ENCODE measurements at regions not wholly inside any gene's neighbourhood (a gene's known extent, or its start where the extent isn't known, plus 50 kb on each side); places are given as distances from the start of the nearest gene placed in this dataset.
"Not testable (repeated sequence)": the region's sequence is repeated elsewhere in the genome, so short reads cannot be mapped to it uniquely, and the experiment has no call there.

DNA sequence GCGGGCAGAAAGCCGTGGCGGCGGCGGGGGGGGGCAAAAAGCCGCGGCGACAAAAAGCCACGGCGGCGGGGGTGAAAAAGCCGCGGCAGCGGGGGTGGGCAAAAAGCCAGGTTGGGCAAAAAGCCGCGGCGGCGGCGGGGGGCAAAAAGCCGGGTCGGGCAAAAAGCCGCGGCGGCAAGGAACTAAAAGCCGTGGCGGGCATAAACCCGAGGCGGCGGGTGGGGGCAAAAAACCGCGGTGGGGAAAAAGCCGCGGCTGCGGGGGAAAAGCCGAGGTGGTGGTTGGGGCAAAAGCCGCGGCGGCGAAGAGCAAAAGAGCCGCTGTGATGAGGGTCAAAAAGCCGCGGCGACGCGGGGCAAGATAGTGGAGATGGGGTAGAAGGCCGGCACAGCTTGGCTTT is 1834.2 kb downstream of the FOXD4L5 start:
- DNase-seq = not testable (repeated sequence)

DNA sequence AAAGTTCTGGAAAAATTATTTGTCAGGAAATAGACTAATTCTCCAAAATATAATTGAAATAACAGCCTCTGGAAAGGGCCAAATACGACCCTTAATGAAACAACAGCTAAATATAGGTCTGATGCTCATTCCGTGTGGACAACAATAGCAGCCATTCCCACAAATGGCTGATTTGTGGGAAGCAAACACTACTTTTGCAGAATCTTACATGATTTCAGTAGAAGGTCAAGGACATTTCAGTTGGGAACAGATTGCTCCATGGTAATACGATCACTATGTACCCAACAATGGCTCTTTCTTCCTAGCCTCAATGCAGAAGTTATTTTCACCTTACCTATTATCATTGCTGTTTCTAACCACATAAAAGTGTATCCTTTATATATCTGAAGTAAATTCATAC is 1859.9 kb downstream of the FOXD4L5 start:
- DNase-seq = not testable (repeated sequence)

DNA sequence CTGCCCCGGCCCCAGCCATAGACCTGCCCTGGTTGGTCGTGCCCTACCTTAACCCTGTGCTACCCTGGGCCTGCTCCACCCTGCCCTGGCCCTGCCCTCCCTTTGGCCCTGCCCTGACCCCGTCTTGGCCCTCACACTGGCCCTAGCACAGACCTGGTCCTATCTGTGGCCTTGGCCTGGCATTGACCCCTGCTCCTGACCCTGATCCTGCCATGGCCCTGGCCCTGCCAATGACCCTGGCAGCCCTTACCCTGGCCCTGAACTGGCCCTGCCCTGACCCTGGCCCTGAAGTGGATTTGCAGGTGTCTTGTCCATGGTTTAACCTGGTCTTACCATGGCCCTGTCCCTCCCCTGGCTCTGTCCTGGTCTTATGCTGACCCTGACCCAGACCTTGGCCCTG is 1894.1 kb downstream of the FOXD4L5 start:
- not testable (repeated sequence) for DNase-seq

DNA sequence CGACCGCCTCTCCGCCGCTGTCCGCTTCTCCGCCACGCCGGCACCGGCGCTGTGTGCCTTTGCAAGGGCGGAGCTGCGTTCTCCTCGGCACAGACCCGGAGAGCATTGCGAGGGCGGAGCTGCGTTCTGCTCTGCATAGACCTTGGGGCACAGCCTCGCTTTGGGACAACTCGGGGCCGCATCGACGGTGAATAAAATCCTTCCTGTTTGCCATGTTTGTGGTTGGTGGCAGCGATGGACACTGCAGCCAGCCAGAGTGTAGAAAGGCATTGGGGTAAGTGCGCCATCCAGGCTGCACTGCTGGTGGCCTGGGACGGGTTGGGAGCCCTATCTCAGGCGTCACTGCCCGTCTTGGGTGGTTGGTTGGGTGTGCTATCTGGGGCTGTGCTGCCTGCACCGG is 1899.5 kb downstream of the FOXD4L5 start:
- not testable (repeated sequence) for DNase-seq

DNA sequence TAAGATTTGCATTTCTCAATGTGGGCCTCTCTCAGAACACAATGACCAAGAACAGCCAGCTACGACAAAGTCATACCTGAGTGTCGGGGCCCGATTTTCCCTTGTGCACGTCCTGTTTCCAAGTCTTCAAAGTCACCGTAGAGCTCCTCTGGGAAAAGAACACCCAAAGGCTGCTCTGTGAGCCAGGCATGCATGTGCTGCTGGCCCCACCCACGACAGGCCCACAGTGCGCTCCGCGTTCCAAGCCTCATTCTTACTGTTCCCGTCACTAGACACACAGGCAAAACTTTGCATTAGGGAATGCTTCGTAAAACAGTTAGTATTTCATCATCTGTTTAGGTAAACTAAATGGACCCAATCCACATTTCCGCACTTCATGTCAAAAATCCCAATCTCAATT is 1905.1 kb downstream of the FOXD4L5 start:
- DNase-seq = not testable (repeated sequence)

DNA sequence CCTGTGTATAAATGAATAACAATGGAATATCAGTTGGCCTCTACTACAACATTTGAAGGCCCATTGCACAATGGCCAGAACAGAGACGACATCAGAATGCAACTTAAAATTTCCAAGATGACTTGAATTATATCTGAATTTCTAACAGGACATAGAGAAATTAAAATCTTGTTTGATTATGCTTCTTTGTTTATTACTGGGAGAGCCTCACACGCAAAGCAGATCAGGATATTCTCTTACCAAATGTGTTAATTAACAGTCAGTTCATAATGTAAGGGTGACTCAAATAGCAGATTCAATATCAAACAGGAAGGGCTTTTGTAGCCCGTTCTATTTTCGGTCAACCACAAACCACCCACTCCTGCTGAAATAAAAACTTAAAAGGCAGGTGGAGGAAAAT is 1930.8 kb downstream of the FOXD4L5 start:
- DNase-seq = not testable (repeated sequence)

DNA sequence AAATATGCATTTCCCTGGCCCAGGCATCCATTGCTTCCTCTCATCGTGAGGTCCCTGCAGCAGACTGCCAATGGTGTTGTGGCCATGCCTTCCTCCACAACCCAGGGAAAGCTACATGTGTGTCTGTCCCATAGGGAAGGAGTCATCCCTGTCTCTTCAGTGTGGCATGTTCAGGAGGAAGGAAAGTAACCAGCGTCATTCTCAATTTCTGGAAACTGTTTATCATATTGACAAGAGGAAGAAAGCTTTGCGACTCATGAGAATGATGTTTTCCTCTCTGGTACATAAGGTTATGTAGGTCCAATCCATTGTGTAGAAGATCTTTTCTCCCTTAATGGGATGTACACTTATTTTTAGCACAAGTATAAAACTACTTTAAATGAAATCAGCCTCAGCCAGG is 1937.7 kb downstream of the FOXD4L5 start:
- DNase-seq = not testable (repeated sequence)

DNA sequence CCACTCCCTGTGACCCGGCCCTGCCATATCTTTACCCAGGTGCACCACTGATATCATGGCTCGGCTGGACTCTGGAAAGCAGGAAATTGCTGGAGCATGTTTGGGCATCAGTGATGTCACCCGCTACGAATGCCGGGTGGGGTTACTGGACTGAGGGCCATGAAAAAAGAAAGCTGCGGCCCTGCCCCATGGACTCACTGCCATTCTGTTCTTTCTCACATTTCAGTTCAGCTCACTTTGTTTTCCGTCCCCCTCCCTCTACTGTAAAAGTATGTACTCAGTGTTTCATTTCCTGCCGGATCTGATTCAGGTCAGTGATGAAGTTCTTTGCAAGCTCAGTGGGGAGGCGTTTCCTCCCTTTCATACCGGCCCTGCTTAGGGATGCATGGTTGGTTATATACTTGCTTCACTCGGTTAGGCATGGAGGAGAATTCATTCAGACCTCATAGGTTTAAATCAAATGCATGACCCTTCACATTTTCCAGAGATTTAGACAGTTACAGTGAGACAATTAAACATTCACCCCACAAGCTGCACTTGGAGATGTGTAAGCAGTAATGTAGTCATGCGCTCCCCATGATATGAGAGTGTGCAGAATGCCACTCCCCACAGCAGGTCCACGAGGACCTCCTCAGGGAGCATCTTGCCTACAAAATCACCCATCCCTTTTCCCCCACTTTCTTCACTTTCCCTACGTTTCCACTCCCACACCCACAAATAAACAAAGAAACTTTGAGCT is 1938.5 kb downstream of the FOXD4L5 start:
- peak; percentile 20 for DNase-seq

DNA sequence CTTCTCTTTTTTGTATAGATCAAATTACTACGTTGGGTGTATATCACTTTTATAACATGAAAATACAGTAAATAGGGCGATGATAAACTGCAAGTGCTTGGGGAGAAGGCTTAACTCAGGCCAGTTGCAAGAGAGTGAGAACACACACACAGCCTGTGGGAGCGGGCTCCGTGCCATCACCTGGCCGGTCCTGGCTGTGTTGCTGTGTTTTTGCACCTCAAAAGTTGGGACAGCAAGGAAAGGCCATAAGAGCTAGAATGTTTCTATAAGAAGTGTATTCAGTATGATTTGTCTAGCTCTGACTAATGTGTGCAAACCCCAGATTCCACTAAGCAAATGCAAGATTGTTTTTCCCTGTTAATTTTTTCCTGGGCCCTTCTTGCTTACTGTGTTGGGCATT is 1940.6 kb downstream of the FOXD4L5 start:
- DNase-seq = not testable (repeated sequence)

DNA sequence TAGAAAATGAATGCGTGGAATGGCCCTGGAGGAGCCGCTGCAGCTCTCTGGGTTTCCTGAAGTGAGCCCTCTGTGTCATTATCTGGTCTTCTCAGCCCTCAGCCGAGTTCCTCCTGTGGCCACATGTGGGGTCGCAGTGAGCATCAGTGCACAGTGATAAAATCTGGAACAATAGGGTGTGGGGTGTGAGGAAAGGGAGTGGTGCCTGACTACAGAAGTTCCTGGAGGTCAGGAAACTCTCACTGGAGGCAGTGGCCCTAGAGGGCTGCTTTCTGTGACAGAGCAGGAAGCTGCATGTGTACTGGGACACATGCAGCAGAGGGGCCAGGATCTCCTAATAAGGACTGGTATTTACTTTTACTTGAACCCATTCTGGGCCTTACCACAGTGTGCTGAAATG is 1942.5 kb downstream of the FOXD4L5 start:
- not testable (repeated sequence) for DNase-seq

DNA sequence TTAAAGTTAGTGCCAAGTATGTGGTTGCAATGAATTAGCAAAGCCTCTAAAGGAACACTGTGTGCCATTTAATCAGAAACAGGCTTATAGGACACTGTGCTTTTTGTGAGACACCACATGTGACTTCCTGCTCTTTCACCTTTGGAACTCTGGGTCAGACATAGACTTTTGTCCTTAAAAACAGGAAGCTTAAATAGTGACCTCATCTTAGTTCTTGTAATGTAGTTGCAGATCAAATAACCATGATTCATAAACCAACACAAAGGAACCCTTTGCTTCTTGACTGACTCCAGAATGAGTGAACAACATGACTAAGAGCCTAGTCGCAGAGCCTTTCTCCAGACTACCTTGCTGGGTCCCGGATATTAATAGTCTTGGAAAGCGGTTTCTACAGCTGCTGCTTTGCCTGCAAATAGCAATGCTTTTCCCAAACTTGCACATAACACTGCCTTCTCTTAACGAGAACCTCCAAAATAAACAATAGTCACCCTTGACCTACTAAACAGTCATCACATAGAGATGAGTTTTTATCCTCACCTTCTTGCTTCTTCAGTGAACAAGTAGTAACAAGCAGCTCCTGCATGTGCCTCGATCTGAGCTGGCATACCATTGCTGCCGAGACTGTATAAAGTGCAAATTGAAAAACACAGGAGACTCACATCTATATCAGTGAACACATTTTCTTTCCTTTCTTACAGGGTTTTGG is 1947.0 kb downstream of the FOXD4L5 start:
- not testable (repeated sequence) for DNase-seq

DNA sequence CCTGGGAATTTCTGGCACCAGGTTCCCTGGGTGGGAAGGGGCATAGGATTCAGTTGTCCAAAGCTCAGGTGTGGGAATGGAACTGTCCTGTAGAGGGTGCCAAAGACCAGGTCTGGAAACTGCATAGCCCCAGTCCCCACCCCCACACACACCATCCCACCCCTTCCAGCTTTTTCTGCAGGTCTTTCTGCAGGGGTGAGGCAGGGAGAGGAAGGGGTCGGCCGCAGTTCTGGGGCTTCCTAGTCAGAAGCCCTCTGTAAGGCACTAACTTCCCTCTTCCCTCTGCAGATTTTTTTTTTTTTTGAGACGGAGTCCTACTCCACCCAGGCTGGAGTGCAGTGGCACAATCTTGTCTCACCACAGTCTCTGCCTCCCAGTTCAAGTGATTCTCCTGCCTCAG is 1949.7 kb downstream of the FOXD4L5 start:
- DNase-seq = not testable (repeated sequence)

DNA sequence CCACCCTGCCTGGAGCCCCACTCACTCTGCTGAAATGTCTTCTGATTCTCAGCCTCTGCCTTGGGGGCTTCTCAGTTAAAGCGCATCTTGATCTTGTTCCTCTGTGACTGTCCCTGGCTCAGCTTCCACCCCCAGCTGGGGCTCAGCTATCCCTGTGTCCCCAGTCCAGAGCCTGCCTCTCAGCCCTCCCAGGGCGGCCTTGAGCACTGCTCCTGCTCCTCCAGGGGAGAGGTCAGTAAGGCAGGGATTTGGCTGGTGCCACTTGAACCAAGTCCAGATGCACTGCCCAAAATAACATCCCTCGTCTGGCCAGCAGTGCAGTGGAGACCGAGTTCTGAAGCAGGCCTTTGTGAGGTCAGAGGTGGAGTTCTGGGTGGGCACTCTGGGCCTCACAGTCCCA is 1950.8 kb downstream of the FOXD4L5 start:
- not testable (repeated sequence) for DNase-seq

DNA sequence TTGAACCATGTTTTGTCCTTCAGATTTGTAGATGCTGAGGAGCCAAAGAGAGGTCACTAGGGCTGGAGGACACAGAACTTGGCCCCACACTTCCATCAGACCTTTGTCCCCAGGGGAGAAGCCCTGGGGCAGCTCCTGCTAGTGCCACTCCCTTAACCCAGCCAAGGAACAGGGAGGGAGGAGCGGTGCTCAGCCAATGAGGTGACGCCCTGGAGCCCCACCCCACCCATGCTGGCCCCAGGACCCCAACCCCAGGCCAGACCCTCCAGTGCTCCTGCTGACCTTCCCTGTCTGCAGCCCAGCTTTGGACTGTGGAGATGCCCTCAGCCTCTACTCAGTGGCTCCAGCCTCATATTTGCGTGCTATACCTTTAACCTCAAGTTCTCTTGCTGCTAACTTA is 1951.9 kb downstream of the FOXD4L5 start:
- not testable (repeated sequence) for DNase-seq

DNA sequence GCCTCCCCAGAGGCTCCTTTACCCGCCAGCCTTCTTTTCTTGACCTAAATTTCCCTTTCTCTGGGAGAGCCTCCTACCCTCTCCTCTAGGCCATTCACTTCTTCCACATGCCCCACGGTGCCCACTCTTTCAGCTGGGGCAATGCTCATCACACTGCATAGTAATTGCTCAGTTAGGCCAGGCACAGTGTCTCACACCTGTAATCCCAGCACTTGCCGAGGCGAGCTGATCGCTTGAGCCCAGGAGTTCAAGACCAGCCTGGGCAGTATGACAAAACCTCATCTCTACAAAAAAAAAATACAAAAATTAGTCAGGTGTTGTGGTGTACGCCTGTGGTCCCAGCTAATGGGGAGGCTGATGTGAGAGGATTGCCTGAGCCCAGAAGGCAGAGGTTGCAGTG is 1956.7 kb downstream of the FOXD4L5 start:
- DNase-seq = not testable (repeated sequence)

DNA sequence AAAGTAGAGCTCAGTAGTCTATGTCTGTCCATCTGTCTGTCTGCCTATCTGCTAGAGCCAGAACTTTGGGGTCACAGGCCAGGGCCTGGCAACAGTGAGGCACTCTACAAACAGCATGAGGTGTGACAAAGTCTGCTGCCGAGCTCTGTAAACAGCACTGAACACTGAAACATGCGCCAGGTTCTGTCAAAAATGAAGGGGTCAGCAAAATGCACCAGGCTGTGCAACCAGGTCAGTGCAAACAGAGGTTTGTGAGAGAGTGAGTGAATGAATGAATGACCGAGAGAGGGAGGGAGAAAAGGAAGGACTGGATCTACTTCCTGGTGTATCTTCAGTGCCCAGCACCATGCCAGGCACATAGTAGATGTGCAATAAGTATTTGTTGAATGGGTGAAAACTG is 1957.8 kb downstream of the FOXD4L5 start:
- DNase-seq = not testable (repeated sequence)

DNA sequence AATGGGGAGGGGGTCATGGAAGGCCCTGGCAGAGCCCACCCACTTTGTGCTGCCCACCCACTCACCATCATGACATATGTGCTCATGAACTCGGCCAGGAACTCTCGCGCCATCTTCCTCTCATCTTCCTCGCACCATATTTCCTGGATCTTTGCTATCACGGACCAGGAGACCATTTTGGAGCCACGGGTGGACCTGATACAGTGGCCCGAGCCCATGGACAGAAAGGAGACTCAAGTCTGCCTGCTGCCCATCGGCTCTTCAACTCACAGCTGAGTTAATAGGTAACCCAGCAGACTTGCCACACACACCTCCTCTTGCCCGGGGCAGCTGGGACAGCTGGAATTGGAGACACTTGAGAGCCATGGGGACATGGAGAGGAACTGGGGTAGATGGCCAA is 1958.3 kb downstream of the FOXD4L5 start:
- not testable (repeated sequence) for DNase-seq

DNA sequence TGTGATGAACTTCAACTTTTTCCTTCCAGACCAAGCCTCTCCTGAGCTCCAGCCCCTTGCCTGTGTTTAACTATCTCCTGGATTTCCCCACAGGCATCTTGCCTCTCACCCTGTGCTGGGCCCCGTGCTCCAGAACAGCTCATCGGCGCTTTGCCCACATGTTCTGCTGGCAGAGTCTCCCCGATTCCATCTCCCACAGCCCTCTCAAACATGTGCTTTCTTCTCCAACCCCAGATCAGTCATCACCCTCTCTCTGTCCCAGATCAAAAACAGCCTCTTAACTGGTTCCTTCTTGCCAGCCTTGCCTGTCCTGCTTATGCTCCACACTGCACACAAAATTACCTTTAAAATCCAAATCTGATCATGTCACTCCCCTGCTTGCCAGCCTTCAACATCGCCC is 1959.3 kb downstream of the FOXD4L5 start:
- DNase-seq = not testable (repeated sequence)

DNA sequence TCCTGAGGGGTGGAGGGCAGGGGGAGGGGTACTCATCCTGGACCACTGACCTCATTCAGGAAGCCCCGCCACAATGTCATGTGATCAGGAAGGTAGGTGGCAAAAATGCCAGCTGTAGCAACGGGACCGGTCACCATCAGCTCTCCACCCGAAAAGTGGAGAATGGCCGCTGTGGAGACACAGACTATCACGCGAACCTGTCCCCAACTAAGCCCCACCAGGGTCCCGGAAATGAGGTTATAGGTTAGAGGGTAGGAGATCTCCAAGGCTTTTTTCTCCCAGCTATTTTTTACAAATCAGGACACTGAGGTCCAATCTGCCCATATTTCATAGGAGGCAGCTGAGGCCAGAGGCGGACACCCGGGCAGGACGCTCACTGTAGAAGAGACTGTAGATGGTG is 1966.9 kb downstream of the FOXD4L5 start:
- DNase-seq = not testable (repeated sequence)

DNA sequence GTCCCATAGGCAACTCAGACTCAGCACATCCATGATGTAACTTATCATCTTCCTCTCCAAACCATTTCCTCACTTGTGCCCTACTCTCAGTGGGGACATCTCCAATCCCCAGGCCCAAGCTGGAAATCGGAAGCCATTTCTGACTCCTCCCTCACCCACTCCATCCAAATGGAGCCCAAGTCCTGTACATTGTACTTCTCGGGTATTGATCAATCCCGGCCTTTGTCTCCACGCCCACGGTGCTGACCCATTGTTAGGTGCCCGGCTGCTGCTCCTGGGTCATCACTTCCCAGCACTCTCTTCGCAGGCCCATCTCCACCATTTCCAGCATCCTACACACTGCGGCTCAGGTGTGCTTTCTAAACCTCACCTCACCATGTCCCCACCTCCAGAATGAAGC is 1969.6 kb downstream of the FOXD4L5 start:
- DNase-seq = peak; percentile 6

DNA sequence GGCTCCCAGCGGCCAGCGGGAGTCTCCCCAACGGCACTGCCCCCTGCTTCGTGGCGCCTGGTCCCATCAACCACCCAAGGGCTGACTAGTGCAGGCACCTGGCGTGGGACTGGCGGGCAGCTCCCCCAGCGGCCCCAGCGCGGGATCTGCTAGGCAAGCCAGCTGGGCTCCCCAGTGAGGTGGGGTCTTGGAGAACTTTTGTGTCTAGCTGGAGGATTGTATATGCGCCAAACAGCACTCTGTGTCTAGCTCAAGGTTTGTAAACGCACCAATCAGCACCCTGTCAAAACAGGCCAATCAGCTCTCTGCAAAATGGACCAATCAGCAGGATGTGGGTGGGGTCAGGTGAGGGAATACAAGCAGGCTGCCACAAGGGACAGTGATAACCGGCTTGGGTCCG is 1988.2 kb downstream of the FOXD4L5 start:
- not testable (repeated sequence) for DNase-seq

DNA sequence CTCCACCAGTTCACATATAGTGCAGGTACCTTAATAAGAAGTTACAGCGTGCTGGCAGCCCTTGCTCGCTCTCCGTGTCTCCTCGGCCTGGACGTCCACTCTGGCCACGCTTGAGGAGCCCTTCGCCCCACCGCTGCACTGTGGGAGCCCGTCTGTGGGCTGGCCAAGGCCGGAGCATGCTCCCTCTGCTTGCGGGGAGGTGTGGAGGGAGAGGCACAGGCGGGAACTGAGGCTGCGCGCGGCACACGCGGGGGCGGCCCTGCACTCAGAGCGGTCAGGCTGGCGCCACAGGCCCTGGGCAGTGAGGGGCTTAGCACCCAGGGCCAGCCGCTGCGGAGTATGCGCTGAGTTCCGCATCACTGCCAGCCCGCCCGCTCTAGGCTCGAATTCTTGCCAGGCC is 1988.6 kb downstream of the FOXD4L5 start:
- not testable (repeated sequence) for DNase-seq

DNA sequence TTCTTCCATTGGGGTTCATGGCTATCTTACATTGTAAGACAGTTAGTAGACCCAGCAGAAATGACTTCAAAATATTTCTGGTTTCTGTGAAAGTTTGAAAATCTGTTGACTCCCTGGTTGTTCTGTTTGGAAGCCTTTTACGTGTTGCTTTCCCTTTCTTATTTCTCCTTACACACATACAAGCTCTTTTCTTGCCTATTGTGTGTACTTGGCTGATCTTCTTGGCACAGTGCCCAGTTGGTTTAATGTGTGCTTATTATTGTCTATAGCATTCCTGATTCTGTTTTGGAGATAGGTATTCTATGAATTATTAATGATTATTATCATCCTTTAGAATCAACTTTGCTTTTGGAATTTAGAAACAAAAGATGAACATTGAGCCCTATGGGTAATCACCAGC is 1995.0 kb downstream of the FOXD4L5 start:
- DNase-seq = peak; percentile 3
